Astrocyte of the spinal cord (primary cell): ENCODE measurements at regions not wholly inside any gene's neighbourhood (a gene's known extent, or its start where the extent isn't known, plus 50 kb on each side); places are given as distances from the start of the nearest gene placed in this dataset.

Experiments
- DNase-seq: peaks from one replicate; pipeline ENCODE4 v3.0.0; 2011; ENCODE audit warnings: low read depth, low spot score
- H3K4me3 ChIP-seq: 2 replicates; pipeline ENCODE4 v1.5.1; 2011; ENCODE audit warnings: low read depth, mild to moderate bottlenecking, low read length, moderate library complexity
- CTCF ChIP-seq: IDR thresholded peaks from 2 replicates; pipeline ENCODE4 v1.5.1; 2012; ENCODE audit warnings: low read depth, mild to moderate bottlenecking, low read length, inconsistent platforms
- in situ Hi-C: cut with HindIII; loops from 2 replicates; pipeline ENCODE4 v1.10.0; 2017; ENCODE audit warnings: low sequenced_read_pairs

GRCh38 chr3:40805456-40805855 is 280.7 kb downstream of the ZNF621 start:
- H3K4me3 ChIP-seq: no peak overlapping the region
- no peak for DNase-seq
- no peak for TF ChIP-seq CTCF
- in situ Hi-C loops: no loop called here

GRCh38 chr3:40810813-40811212 is 286.1 kb downstream of the ZNF621 start:
- TF ChIP-seq CTCF: no peak
- no peak overlapping the region for H3K4me3 ChIP-seq
- DNase-seq: no peak
- in situ Hi-C loops: no loop called here

GRCh38 chr3:40817017-40817416 is 292.3 kb downstream of the ZNF621 start:
- no peak overlapping the region for H3K4me3 ChIP-seq
- in situ Hi-C loops: no loop called here
- TF ChIP-seq CTCF: no peak
- no peak for DNase-seq

- DNase-seq: no peak
- no peak overlapping the region for H3K4me3 ChIP-seq
- TF ChIP-seq CTCF: no peak
- in situ Hi-C loops: no loop called here
These were observed 296.6 kb downstream of the ZNF621 start for GRCh38 chr3:40821315-40821714.

- TF ChIP-seq CTCF: no peak
- in situ Hi-C loops: no loop called here
- no peak for DNase-seq
- H3K4me3 ChIP-seq: no peak overlapping the region
These were observed 302.5 kb downstream of the ZNF621 start for GRCh38 chr3:40827226-40827625.

- in situ Hi-C loops: no loop called here
- no peak for TF ChIP-seq CTCF
- no peak overlapping the region for H3K4me3 ChIP-seq
- no peak for DNase-seq
These were observed 303.4 kb downstream of the ZNF621 start for GRCh38 chr3:40827942-40828688.
